GM21576 (cell line): ENCODE measurements at regions not wholly inside any gene's neighbourhood (a gene's known extent, or its start where the extent isn't known, plus 50 kb on each side); places are given as distances from the start of the nearest gene placed in this dataset.

Experiments used
- ATAC-seq: cut with Tn5 transposase; IDR thresholded peaks from one replicate; pipeline ENCODE4 v1.9.1; 2021; ENCODE audit warnings: mild to moderate bottlenecking, moderate library complexity; ENCODE audit not compliant: unreplicated experiment

DNA sequence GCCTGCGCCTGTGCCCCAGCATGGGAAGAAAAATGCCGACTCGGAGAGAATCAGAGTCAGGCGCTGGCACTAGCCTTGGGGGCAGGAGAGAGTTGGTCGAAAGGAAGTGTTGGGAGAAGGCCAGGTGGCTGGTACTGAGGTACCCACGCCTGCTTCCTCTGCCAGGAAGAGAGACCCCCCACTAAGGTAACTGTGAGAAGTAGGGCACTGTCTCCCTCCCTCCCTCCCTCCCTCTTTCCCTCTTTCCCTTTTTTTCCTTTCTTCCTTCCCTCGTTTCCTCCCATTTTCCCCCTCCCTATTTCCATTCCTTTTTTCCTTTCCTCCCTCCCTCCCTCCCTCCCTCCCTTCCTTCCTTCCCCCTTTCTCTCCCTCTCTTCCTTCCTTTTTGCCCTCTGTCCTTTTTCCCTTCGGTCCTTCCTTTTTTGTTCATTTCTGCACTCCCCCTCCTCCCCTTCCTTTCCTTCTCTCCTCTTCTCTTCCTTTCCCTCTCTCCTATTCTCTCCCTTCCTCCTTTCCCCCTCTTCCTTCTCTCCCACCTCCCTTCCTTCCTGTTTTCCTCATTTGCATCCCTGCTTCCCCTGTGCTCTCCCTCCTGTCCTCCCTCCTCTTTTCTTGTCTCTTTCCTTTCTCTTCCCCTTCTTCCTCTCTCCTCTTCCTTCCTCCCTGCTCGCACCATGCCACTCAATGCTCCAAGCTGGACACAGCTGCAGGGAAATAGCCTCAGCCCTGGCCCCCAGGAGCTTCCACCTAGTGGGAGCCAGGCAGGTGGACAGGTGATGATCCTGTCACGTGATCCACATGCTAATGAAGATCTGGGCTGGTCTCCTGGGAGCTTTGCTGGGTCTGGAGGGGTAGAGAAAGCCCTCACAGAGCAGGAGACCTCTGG is 148.0 kb downstream of the DHX35 start:
- ATAC-seq, result no peak

DNA sequence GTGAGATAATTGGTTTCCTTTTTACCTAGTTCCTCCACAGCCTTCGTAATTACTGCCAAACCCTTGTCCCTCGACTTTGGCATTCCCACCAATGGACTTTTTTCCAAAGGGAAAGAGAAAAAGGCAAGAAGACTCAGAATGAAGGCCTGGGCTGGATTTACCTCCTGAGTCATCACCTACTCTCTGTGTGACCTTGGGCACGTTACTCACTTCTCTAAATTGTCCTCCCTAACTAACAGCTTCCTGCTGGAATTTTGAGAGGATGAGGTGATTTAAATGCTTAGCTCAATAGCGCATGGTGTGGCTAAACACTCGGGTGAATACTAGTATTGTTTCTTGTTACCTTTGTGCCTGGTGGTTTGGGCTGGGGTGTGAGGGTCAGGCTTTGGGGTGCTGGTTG is 146.6 kb downstream of the DHX35 start:
- ATAC-seq, result no peak

DNA sequence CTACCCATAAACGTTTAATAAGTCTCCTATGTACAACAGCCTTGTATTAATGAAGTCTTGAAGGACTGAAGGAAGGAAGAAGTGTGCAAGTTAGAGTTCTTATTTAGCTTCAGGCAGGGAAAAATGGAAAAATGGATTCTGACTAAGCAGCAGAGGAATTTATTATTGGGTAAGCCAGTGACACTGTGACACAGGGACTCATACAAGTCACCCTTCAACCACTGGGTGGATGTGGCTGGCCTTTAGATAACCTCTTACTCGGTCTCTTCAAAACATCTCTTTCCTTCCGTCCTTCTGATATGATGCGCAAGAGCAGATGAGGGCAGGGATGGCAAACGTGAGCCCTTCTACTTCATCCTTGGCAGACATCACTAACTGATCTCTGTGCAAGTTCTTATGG is 145.6 kb downstream of the DHX35 start:
- no peak for ATAC-seq

DNA sequence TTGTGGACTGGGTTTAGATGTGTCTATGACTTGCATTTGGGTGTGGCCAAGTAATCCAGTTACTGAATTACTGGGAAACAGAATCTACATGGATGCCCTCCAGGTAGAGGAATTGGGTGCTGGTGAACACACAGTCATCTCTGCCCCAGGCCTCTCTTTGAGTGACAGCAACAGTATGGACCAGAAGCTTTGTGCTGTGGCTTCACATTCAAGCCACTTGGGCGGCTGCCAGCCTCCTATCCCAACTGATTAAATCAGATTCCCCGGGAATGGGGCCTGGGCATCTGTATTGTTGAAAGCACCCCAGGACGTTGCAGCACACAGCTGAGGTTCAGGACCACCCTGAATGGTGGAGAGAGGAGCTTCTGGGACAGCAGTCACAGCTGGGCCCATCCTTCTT is 144.6 kb downstream of the DHX35 start:
- ATAC-seq, result no peak

DNA sequence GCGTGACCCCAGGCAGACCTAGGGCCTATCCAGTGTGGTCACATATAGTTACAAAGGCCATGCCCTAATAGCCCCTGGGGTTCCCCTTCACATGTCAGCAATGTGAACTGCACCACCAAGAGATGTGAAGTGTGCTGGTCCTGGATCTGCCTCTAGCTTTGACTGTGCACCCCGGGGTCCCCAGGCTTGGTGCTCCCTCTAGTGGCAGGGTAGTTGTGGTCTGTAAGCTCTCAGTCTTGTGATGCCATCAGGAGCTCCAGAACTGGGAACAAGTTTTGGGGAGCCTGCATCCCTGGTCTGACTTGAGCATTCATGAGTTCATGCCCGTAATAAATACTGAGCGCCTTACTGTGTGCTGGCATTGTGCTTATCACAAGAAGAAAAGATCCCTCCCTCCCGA is 143.4 kb downstream of the DHX35 start:
- ATAC-seq, result no peak

DNA sequence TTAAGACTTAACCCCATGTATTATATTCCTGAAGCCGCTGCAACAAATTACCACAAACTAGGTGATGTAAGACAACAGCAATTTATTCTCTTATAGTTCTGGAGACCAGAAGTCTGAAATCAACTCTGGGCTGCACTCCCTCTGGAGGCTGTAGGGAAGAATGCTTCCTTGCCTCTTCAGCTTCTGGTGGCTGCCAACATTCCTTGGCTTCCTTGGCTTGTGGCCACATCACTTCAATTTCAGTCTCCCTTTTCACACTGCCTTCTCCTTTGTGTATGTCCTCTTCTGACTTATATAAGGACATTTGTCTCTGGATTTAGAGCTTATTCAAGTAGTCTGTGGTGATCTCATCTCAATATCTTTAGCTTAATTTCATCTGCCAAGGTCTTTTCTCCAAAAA is 141.6 kb downstream of the DHX35 start:
- no peak for ATAC-seq

DNA sequence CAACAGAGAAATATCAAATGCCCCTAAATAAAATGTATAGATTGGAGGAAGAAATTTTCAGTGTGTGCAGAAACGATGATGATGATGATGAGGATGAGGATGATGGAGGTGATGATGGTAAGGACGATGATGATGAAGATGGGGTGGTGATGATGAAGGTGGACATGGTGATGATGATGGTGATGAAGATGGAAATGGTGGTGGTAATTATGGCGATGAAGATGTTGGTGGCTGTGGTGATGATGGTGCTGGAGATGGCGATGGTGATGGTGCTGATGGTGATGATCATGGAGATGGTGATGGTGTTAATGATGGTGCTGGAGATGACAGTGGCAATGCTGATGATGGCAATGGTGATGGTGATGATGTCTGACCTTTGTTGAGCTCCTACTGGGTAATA is 141.2 kb downstream of the DHX35 start:
- ATAC-seq, result no peak

DNA sequence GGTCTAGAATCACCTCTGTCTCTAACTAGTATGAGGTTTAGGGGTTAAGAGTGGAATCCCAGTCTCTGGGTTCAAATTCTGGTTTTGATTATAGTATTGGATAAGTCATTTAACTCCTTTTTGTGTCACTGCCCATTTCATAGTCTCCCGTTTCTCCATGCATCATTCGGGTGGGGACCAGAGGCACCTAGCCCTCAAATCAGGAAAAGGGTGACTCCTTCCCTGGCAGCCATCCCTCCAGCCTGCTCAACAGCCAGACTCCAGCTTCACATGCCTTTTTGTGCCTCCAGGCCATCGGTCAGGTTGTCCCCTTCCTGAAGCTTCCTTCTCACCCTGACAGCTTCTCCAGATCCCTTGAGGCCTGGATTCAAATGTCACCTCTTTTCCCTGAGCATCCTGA is 139.8 kb downstream of the DHX35 start:
- no peak for ATAC-seq

DNA sequence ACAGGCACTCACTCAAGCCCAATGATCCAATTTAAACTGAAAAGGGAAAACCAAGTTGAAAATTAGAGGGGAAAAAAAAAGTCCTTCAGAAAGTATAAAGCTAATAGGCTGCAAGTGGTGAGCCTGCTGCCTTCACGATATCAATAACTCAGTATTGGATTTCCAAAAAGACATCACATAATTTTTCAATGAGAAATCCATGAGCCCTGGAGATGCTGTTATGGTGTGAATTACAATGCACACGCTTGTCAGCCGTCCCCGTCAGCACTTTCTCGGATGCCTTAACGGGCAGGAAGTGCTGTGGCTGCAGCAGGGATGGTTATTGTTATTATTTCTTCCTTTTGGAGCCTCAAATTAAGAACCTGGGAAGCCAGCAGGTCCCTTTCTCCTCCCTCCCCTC is 138.5 kb downstream of the DHX35 start:
- ATAC-seq, result no peak

DNA sequence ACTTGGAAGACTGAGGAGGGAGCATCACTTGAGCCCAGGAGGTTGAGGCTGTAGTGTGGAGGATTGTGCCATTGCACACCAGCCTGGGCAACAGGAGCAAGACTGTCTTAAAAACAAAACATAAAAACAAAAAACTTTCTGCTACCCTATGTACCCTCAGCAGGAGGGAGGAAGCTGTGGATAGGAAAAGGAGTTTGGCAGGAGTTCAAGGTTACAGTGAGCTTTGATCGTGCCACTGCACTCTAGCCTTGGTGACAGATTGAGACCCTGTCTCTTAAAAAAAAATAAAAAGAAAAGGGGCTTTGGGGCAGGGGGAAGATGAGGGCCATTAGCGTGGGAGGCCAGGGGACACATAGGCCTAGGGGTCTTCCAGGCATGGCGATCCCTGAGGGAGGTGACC is 135.7 kb downstream of the DHX35 start:
- ATAC-seq, result no peak

DNA sequence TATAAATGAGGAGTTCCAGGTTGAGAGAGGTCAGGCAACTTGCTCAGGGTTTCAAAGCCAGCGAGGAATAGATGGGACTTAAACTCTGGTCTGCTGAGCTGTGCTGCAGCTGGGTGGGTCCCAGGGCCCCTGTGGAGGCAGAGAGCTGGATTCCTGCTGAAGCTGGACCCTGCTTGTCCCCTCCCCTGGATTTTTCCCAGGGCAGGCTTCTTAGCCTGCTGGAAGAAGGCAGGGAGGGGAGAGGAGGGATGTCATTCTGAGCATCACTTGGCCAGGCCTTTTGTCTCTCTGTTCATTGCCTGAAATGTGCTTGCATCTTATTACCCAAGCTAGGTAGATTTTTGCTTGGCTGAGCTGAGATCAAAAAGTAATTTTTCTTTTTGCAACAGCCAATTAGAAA is 133.7 kb downstream of the DHX35 start:
- no peak for ATAC-seq

DNA sequence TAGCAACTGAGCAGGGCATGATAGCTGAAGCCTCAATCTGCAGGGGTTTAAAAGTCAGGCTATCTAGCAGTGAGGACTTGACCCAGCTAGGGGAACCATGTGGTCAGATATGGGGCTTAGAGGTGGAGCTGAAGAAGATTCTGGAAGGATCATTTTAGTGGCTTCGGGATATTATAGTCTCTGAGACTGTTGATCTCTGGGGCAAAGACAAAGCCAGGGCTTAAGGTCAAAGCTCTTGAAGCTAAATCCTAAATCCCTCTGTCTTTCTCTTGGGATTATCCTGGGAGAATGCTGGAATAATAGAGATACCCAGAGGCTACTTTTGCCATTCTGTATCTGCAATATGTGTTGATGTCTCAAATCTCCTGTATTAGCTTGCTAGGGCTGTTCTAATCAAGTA is 132.2 kb downstream of the DHX35 start:
- no peak for ATAC-seq

DNA sequence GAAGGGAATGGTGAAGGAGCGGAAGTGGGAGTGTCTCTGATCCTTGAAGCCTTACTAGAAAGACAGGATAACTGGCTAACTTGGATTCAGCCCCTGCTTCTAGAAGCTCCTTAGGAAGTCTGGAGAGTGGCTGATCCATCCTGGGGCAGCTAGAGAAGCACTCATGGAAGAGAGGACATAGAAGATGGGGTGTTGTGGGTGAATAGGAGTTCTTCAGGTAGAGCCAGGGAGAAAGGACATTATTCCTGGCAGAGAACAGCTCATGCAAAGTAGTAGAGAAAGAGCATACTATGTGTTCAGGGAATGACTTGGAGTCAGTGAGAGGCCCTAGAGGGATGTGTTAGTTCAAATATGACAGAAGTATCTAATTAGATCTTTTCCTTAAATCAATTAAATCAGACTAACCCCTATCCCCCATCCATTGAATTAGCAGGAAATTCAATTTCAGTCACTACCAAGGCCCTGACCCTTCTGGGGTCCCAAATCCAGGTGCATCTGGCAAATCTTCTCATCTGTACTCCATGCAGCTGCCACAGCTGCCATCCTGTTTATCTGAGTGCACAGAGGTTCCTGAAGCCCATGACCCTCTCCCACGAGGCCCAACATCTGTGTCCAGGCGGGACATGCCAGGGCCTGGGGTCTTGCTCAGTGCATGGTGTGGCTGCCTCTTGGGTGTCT is 130.7 kb downstream of the DHX35 start:
- ATAC-seq, result no peak

DNA sequence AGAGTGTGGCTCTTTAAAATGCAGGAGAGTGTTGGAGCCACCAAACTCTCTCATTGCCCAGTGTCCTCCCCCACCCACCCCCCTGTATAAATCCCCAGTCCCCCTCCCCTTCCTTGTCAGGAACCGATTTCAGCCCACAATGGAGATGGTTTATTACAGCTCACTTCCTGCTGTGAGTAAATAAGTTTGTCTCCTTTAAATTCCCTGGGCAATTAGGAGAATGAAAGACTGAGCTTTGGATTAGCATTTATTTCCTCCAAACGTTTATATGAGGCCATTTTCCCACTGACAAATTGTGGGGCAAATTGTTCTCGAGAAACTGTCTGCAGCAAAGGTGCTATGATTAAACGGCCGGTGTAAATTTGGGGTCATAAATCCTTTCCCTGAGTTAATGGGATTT is 128.8 kb downstream of the DHX35 start:
- ATAC-seq, result no peak

DNA sequence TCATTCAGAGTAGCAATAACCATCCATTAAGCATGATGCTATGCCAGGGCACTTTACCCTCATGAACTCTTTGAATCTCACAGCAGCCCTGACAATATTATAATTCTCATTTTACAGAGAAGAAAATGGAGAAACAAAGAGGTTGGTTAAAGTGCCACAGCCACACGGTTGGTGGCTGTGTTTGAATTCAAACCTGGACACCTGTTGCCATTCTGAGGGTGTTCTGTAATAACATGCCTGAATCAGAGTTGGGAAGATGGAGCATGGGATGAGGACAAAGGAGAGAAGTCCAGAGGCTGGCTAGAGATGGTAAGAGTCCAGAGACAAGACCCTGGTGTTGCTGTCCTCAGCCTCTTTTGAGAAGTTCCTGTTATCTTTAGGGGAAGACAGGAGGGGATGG is 127.7 kb downstream of the DHX35 start:
- no peak for ATAC-seq
